ENCODE measurements at regions not wholly inside any gene's neighbourhood (a gene's known extent, or its start where the extent isn't known, plus 50 kb on each side); places are given as distances from the start of the nearest gene placed in this dataset.
A peak's percentile ranks its signal among the peaks of the same experiment; 100 is the strongest.

- Histone ChIP-seq H3K9me3 (no peaks in the 10 kb centered on the region), H3K27ac (no peak overlapping the region), H3K27me3 (peaks cover 97% of the 10 kb centered on the region), H3K4me1 (peaks cover 0 to 16% (median 0%) of the 10 kb centered on the region in 3 donors), H3K36me3 (no peaks in the 10 kb centered on the region), H3K4me3 (no peak overlapping the region)
- 80% methylated on average over 2 of the region's 20 CpGs; no CpG with 5 or more reads in 1 of the 2 donors for WGBS, 2 donors (ENCODE audit: low coverage in 1 of 2)
- TF ChIP-seq POLR2A (IDR thresholded peaks at IDR 0.05) (no peak), EP300 (IDR thresholded peaks at IDR 0.05) (no peak), CTCF (IDR thresholded peaks at IDR 0.05) (no peak), POLR2AphosphoS5 (IDR thresholded peaks at IDR 0.05) (no peak)
- ATAC-seq = no peak
Observed at GRCh38 chr17:79398441-79398840, 212.4 kb downstream of the RBFOX3 start.

- H3K27ac ChIP-seq = no peak overlapping the region
- peaks cover 96% of the 10 kb centered on the region for H3K27me3 ChIP-seq
- H3K4me1 ChIP-seq = peaks cover 0 to 19% (median 0%) of the 10 kb centered on the region in 3 donors
- TF ChIP-seq POLR2AphosphoS5 (IDR thresholded peaks at IDR 0.05) (no peak), POLR2A (IDR thresholded peaks at IDR 0.05) (no peak), EP300 (IDR thresholded peaks at IDR 0.05) (no peak), CTCF (IDR thresholded peaks at IDR 0.05) (no peak)
- 70% methylated on average over 2 of the region's 13 CpGs; no CpG with 5 or more reads in 1 of the 2 donors for WGBS, 2 donors (ENCODE audit: low coverage in 1 of 2)
- ATAC-seq = no peak
- H3K36me3 ChIP-seq = no peaks in the 10 kb centered on the region
- H3K9me3 ChIP-seq = no peaks in the 10 kb centered on the region
- H3K4me3 ChIP-seq = no peak overlapping the region
Observed at GRCh38 chr17:79396696-79397095, 214.2 kb downstream of the RBFOX3 start.

- no peak overlapping the region for H3K4me3 ChIP-seq
- peaks cover 0 to 11% (median 0%) of the 10 kb centered on the region in 3 donors for H3K4me1 ChIP-seq
- no peaks in the 10 kb centered on the region for H3K9me3 ChIP-seq
- peaks cover 98% of the 10 kb centered on the region for H3K27me3 ChIP-seq
- ATAC-seq = no peak
- no CpG with 5 or more reads among the region's 13 CpGs for whole genome bisulfite sequencing, 2 donors (ENCODE audit: low coverage in 1 of 2)
- no peak overlapping the region for H3K27ac ChIP-seq
- no peaks in the 10 kb centered on the region for H3K36me3 ChIP-seq
- TF ChIP-seq POLR2AphosphoS5 (IDR thresholded peaks at IDR 0.05) (no peak), POLR2A (IDR thresholded peaks at IDR 0.05) (no peak), CTCF (IDR thresholded peaks at IDR 0.05) (no peak), EP300 (IDR thresholded peaks at IDR 0.05) (no peak)
Observed at GRCh38 chr17:79395545-79395944, 215.3 kb downstream of the RBFOX3 start.

GRCh38 chr17:79395066-79395465 lies 215.8 kb downstream of the RBFOX3 start:
- TF ChIP-seq EP300 (IDR thresholded peaks at IDR 0.05) (no peak), CTCF (IDR thresholded peaks at IDR 0.05) (no peak), POLR2A (IDR thresholded peaks at IDR 0.05) (no peak), POLR2AphosphoS5 (IDR thresholded peaks at IDR 0.05) (no peak)

GRCh38 chr17:79393358-79394052 lies 217.3 kb downstream of the RBFOX3 start:
- Histone ChIP-seq H3K9me3 (no peaks in the 10 kb centered on the region), H3K36me3 (no peaks in the 10 kb centered on the region), H3K27me3 (peaks cover 98% of the 10 kb centered on the region), H3K4me3 (no peak overlapping the region), H3K4me1 (peaks cover 0 to 11% (median 0%) of the 10 kb centered on the region in 3 donors), H3K27ac (no peak overlapping the region)
- TF ChIP-seq CTCF (IDR thresholded peaks at IDR 0.05) = peak in 3 of 4 experiments; percentile 82 to 92 (median 88)
- no peak for TF ChIP-seq POLR2A (IDR thresholded peaks at IDR 0.05)
- TF ChIP-seq POLR2AphosphoS5 (IDR thresholded peaks at IDR 0.05) = no peak
- TF ChIP-seq EP300 (IDR thresholded peaks at IDR 0.05) = no peak
- WGBS, 2 donors (ENCODE audit: low coverage in 1 of 2) = 81 to 83% methylated on average over 7 to 13 of the region's 31 CpGs
- ATAC-seq = peak; percentile 74

More at GRCh38 chr17:79395066-79395465, 215.8 kb downstream of the RBFOX3 start:
- peaks cover 0 to 8% (median 0%) of the 10 kb centered on the region in 3 donors for H3K4me1 ChIP-seq
- peaks cover 98% of the 10 kb centered on the region for H3K27me3 ChIP-seq
- no peaks in the 10 kb centered on the region for H3K9me3 ChIP-seq
- no peak overlapping the region for H3K27ac ChIP-seq
- ATAC-seq = no peak
- H3K4me3 ChIP-seq = no peak overlapping the region
- no peaks in the 10 kb centered on the region for H3K36me3 ChIP-seq
- 50% methylated on average over 3 of the region's 10 CpGs; no CpG with 5 or more reads in 1 of the 2 donors for WGBS, 2 donors (ENCODE audit: low coverage in 1 of 2)
